ENCODE measurements at regions not wholly inside any gene's neighbourhood (a gene's known extent, or its start where the extent isn't known, plus 50 kb on each side); places are given as distances from the start of the nearest gene placed in this dataset.

DNA sequence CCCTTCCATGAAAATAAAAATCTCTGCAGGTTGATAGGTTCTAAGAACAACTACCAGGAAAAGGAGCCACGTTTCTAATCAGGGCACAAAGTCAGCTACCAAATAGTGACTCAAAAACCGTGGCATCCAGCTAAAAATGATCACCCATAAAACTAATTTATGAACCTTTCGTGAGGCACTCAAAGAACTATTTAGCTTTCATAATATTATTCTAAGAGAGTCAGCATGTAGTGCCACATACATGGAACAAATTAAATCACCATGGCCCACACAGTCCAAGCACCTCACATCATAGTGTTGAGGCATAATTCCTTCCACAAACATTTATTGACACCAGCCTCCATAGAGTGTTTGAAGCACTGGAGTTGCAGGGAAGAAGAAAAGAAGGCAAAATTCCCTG, 252.0 kb upstream of the PPARGC1A start:
- no peak overlapping the region for H3K4me3 ChIP-seq (ENCODE audit: low read depth, low read length)
- DNase-seq (ENCODE audit: low read depth): no peak
- TF ChIP-seq, protein P1, sequence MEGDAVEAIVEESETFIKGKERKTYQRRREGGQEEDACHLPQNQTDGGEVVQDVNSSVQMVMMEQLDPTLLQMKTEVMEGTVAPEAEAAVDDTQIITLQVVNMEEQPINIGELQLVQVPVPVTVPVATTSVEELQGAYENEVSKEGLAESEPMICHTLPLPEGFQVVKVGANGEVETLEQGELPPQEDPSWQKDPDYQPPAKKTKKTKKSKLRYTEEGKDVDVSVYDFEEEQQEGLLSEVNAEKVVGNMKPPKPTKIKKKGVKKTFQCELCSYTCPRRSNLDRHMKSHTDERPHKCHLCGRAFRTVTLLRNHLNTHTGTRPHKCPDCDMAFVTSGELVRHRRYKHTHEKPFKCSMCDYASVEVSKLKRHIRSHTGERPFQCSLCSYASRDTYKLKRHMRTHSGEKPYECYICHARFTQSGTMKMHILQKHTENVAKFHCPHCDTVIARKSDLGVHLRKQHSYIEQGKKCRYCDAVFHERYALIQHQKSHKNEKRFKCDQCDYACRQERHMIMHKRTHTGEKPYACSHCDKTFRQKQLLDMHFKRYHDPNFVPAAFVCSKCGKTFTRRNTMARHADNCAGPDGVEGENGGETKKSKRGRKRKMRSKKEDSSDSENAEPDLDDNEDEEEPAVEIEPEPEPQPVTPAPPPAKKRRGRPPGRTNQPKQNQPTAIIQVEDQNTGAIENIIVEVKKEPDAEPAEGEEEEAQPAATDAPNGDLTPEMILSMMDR (conservative IDR thresholded peaks at IDR 0.05; ENCODE audit: low read depth, low read length): no peak

DNA sequence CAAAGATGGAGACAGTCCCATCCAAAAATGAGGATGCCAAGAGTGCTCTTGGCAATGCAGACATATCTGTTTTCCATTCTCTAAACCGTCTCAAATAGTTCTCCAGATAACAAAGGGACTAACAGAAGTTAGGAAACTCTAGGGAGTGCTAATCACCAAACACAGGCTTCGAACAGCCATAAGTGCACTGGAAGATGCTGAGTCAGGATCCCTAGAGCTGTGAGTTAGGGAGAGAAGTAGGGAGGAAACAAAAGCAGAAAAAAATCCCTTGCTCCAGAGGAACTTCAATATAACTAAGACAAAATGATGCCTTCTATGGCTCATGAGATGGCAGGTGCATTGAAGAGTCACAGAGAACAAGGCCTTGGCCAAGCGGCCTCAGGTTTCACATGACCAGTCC, 251.0 kb upstream of the PPARGC1A start:
- TF ChIP-seq, protein P1 (conservative IDR thresholded peaks at IDR 0.05; ENCODE audit: low read depth, low read length): no peak
- DNase-seq (ENCODE audit: low read depth): no peak
- no peak overlapping the region for H3K4me3 ChIP-seq (ENCODE audit: low read depth, low read length)

DNA sequence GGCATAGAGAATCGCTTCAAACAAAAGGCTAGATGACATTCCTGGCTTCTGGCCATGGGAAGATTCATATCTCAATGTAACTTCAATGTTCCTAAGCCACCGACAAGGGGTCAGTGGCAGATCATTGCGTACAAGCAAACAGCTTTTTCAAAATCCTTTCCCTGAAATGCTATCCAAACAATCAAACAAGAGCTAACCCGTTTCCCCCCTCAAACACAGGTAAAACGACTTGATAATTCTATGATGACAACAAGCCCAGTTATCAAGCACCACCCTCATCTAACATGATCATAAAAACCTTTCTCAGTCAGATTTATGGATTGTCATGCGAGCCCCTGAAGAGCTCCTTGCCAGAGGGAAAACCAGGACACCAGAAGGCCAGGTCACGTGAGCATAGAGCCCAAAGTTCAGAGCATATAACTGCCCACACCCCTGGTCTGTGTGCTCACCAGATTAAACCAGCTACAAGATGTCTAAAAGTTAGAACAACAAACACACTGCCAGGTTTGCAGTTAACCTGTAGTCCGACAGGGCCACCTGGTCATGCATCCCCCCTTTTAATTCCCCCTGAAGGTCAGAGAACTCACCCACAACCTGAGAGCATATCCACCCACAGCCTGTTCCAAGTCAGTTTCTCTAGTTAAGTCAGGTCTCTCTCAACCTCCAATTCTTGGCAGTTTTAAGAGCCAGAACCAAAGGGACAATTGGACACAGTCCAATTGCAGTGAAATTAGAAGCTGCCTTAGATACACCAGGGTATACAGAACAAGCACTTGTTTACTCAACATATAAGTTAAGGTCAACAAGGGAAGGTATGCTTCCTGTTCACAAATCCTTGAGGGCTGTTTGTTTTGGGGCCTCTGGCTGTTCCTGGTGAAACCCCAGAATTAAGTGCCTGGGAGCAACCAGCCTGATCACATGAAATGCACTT, 248.1 kb upstream of the PPARGC1A start:
- TF ChIP-seq, protein P1 (conservative IDR thresholded peaks at IDR 0.05; ENCODE audit: low read depth, low read length): no peak
- H3K4me3 ChIP-seq (ENCODE audit: low read depth, low read length): no peak overlapping the region
- DNase-seq (ENCODE audit: low read depth): no peak

DNA sequence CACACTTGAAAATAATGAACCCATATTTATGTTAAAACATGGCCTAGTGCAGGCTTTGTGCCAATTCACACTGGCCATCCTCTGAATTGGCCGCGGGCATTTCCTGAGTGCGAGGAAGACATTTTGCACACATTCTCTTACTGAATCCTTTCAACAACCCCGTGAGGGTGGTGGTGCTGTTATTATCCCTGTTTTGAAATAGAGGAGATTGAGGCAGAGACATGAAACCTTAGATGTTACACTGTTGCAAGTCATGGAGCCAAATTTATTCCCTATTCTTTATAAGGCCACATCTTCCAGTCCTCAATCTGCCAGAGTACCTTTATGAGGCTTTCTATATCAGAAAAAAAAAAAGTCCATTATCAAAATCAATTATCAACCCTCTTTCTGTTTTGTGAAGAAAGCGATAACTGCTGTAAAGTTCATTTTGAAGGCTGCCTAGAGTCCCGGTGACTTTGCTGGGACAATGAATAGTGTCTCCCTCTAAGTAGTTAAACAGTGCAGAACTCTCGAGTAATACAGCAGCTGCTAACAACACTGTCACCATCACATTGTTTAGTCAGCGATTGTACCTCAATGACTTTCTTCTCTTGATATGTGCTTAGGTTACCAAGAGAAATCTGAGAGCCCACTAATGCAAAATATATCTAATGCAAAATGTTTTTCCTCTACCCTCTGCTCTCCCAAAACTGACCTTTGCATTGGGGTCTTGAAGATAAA, 242.3 kb upstream of the PPARGC1A start:
- TF ChIP-seq, protein P1 (conservative IDR thresholded peaks at IDR 0.05; ENCODE audit: low read depth, low read length): no peak
- no peak for DNase-seq (ENCODE audit: low read depth)
- no peak overlapping the region for H3K4me3 ChIP-seq (ENCODE audit: low read depth, low read length)

DNA sequence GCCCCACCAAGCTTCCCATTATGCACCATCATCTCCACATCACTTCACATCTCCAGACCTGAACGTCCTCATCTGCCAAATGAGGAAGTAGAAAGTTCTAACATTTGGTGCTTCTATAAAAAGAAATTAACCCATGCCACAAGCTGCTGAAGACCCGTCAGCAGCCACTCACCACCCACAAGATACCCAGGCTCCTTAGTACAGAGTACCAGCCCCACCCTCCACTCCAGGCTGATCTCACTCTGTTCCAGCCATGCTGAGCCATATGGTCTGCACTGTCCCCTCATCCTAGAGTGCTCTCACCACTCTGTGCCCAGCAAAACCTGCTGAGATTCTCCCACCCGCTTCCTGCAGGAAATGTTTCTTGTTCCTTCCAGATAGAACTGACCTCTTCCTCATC, 240.8 kb upstream of the PPARGC1A start:
- H3K4me3 ChIP-seq (ENCODE audit: low read depth, low read length): no peak overlapping the region
- TF ChIP-seq, protein P1 (conservative IDR thresholded peaks at IDR 0.05; ENCODE audit: low read depth, low read length): no peak
- no peak for DNase-seq (ENCODE audit: low read depth)

DNA sequence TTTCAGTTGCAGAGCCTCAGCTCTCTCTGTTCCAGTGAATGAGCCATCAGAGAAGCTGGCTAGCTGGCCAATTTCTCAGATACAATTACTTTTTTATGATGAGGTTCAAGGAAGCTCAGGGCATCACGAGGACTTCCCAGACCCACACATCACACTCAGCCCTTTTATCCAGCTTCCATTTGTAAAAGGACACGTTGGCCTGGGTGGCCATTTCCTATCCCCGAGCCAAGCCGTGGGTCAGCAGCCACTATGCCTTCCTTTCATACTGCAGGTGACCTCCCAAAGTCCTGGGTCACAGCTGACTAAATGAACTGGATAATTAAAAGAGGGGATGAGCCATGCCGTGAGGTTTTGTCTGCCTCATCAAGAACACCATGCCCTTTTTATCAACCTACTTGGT, 236.9 kb upstream of the PPARGC1A start:
- no peak for DNase-seq (ENCODE audit: low read depth)
- TF ChIP-seq, protein P1 (conservative IDR thresholded peaks at IDR 0.05; ENCODE audit: low read depth, low read length): no peak
- no peak overlapping the region for H3K4me3 ChIP-seq (ENCODE audit: low read depth, low read length)

Measured in epithelial cell of proximal tubule (primary cell).